GM12878 (cell line): ENCODE measurements at regions not wholly inside any gene's neighbourhood (a gene's known extent, or its start where the extent isn't known, plus 50 kb on each side); places are given as distances from the start of the nearest gene placed in this dataset.

Source experiments
- ATF7 ChIP-seq: fragments of 450-650 bp; IDR thresholded peaks from 2 replicates; pipeline ENCODE4 v1.6.1; 2016; ENCODE audit warnings: low read depth, mild to moderate bottlenecking
- CBX3 ChIP-seq: fragments of 200-600 bp; sonication (generic); IDR thresholded peaks from 2 replicates; pipeline ENCODE4 v1.6.1; 2016; ENCODE audit warnings: low read depth, borderline replicate concordance
- CEBPB ChIP-seq, 2 experiments: fragments of 150-350 bp in 1 of 2; IDR thresholded peaks; 2 replicates each; pipeline ENCODE4 v1.6.1; 2012 to 2014; ENCODE audit warnings: low read depth in 2 of 2, low read length in 2 of 2, borderline replicate concordance in 1 of 2, inconsistent platforms in 1 of 2
- CHD1 ChIP-seq: IDR thresholded peaks from 2 replicates; pipeline ENCODE4 v1.6.1; 2012; ENCODE audit warnings: low read depth, low read length, improper control_type of control experiment
- CHD2 ChIP-seq: IDR thresholded peaks from 2 replicates; pipeline ENCODE4 v1.6.1; 2011; ENCODE audit warnings: low read depth, low read length, improper control_type of control experiment, borderline replicate concordance
- EED ChIP-seq: sonication (generic); IDR thresholded peaks from 2 replicates; pipeline ENCODE4 v1.6.1; 2016; ENCODE audit warnings: antibody characterized with exemption, low read depth
- EGR1 ChIP-seq, 2 experiments: IDR thresholded peaks; 1 replicate in 1 of 2; 2 replicates in 1 of 2; pipeline ENCODE4 v1.6.1; 2011 to 2012; ENCODE audit warnings: low read depth in 2 of 2, low read length in 2 of 2, borderline replicate concordance in 1 of 2, mild to moderate bottlenecking in 1 of 2, moderate library complexity in 1 of 2
- EP300 ChIP-seq, 2 experiments: fragments of 150-350 bp in 1 of 2; IDR thresholded peaks; 2 replicates each; pipeline ENCODE4 v1.6.1; 2011 to 2012; ENCODE audit warnings: low read depth in 2 of 2, low read length in 2 of 2, borderline replicate concordance in 1 of 2, improper control_type of control experiment in 1 of 2, inconsistent platforms in 1 of 2; ENCODE audit not compliant: control insufficient read depth in 1 of 2
- GATAD2B ChIP-seq: fragments of 450-650 bp; conservative IDR thresholded peaks from 2 replicates; pipeline ENCODE4 v1.6.1; 2017; ENCODE audit warnings: low read depth, mild to moderate bottlenecking, moderate library complexity
- IKZF2 ChIP-seq, 2 experiments: fragments of 450-650 bp; IDR thresholded peaks; 2 replicates each; pipeline ENCODE4 v1.6.1; 2017; ENCODE audit warnings: mild to moderate bottlenecking in 2 of 2, moderate library complexity in 2 of 2
- IRF4 ChIP-seq: IDR thresholded peaks from 2 replicates; pipeline ENCODE4 v1.6.1; 2011; ENCODE audit warnings: low read depth, low read length
- KAT2A ChIP-seq: conservative IDR thresholded peaks from 2 replicates; pipeline ENCODE4 v1.6.1; 2011; ENCODE audit warnings: low read depth, low read length; ENCODE audit not compliant: control insufficient read depth
- MEF2A ChIP-seq: IDR thresholded peaks from 2 replicates; pipeline ENCODE4 v1.6.1; 2011; ENCODE audit warnings: low read depth, mild to moderate bottlenecking, low read length, moderate library complexity; ENCODE audit not compliant: insufficient read depth
- MEF2B ChIP-seq: fragments of 450-650 bp; IDR thresholded peaks from 2 replicates; pipeline ENCODE4 v1.6.1; 2018; ENCODE audit warnings: mild to moderate bottlenecking, moderate library complexity; ENCODE audit not compliant: partially characterized antibody, poor library complexity, severe bottlenecking
- NBN ChIP-seq: fragments of 450-650 bp; IDR thresholded peaks from 2 replicates; pipeline ENCODE4 v1.6.1; 2016
- PAX5 ChIP-seq: IDR thresholded peaks from 2 replicates; pipeline ENCODE4 v1.6.1; 2011; ENCODE audit warnings: low read depth, low read length, borderline replicate concordance
- RAD21 ChIP-seq: IDR thresholded peaks from 2 replicates; pipeline ENCODE4 v1.6.1; 2011; ENCODE audit warnings: mild to moderate bottlenecking, low read depth, low read length, moderate library complexity; ENCODE audit not compliant: insufficient read depth
- RUNX3 ChIP-seq: IDR thresholded peaks from 2 replicates; pipeline ENCODE4 v1.6.1; 2012; ENCODE audit warnings: low read length, inconsistent platforms
- SP1 ChIP-seq: IDR thresholded peaks from one replicate; pipeline ENCODE4 v1.6.1; 2011; ENCODE audit warnings: low read depth, low read length
- TCF3 ChIP-seq: IDR thresholded peaks from 2 replicates; pipeline ENCODE4 v1.6.1; 2012; ENCODE audit warnings: low read depth, mild to moderate bottlenecking, low read length, borderline replicate concordance; ENCODE audit not compliant: insufficient read depth
- ZSCAN29 ChIP-seq: fragments of 450-650 bp; IDR thresholded peaks from 2 replicates; pipeline ENCODE4 v1.6.1; 2017; ENCODE audit warnings: mild to moderate bottlenecking, moderate library complexity
- TF ChIP-seq, protein P1 (sequence below), 3 experiments: IDR thresholded peaks in 2 of 3; conservative IDR thresholded peaks in 1 of 3; 2 replicates each; pipeline ENCODE4 v1.5.1; 2011; ENCODE audit warnings: low read depth in 3 of 3, low read length in 3 of 3, mild to moderate bottlenecking in 3 of 3, control low read depth in 2 of 3, moderate library complexity in 2 of 3, inconsistent platforms in 1 of 3, mixed read lengths in 1 of 3; ENCODE audit not compliant: control insufficient read depth in 2 of 3, insufficient read depth in 1 of 3; ENCODE audit errors: extremely low read depth in 1 of 3
- TF ChIP-seq, protein P2 (sequence below): fragments of 450-650 bp; IDR thresholded peaks from 2 replicates; pipeline ENCODE4 v1.6.1; 2017; ENCODE audit warnings: mild to moderate bottlenecking, low read depth, inconsistent platforms; ENCODE audit not compliant: poor library complexity, severe bottlenecking
- TF ChIP-seq, protein P3 (sequence below): fragments of 450-650 bp; IDR thresholded peaks from 2 replicates; pipeline ENCODE4 v1.6.1; 2018; ENCODE audit warnings: mild to moderate bottlenecking, low read depth, moderate library complexity; ENCODE audit not compliant: partially characterized antibody

DNA sequence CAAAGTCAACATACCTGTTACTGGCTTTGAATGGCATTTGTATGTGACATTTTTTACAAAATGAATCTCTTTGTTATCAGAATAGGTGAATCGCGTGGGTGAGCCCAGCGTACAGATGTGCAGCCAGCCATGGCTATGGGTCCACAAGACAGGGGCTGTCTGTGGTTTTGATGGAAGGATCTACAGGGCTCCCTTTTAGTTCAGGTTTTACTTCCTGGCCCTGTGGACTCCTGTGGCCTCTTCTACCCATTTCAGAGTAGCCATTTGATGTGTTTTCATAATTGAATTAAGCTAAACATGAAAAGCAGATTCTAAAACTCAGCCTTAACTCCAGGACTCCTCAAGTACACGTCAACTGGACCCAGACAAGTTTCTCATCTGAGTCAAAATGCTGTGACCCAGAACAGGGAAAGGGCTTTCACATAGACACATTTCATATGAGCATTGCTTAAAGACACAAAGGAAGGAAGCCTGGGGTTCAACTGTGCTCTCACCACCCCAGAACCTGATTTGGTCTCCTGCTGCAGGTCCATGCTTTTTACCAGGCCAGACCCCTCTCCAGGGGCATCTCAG lies 105.3 kb upstream of the NAA20 start (continued):
- peak; percentile 96 for TF ChIP-seq PAX5
- TF ChIP-seq MEF2B: peak; percentile 13
- no peak for TF ChIP-seq CHD1
- peak in 1 of 2 experiments; percentile 57; a peak in 1 of 4 replicates for TF ChIP-seq CEBPB (IDR thresholded peaks at IDR 0.05; ENCODE audit: borderline replicate concordance in 1 of 2, low read depth in 2 of 2, low read length in 2 of 2)
- peak; percentile 14 for TF ChIP-seq SP1
- TF ChIP-seq EGR1 (IDR thresholded peaks at IDR 0.05; ENCODE audit: borderline replicate concordance in 1 of 2, low read depth in 2 of 2, low read length in 2 of 2): peak in 1 of 2 experiments; percentile 81; a peak in 1 of 3 replicates
- TF ChIP-seq CBX3: no peak
- TF ChIP-seq IKZF2 (IDR thresholded peaks at IDR 0.05): peak; percentile 52 to 64; a peak in 2 of 4 replicates
- peak; percentile 18; the same call in 1 of the 2 replicates for TF ChIP-seq GATAD2B
- TF ChIP-seq IRF4: 0 out of 2 replicates have a peak, but pooled peaks have one; percentile 28
- TF ChIP-seq, protein P1, sequence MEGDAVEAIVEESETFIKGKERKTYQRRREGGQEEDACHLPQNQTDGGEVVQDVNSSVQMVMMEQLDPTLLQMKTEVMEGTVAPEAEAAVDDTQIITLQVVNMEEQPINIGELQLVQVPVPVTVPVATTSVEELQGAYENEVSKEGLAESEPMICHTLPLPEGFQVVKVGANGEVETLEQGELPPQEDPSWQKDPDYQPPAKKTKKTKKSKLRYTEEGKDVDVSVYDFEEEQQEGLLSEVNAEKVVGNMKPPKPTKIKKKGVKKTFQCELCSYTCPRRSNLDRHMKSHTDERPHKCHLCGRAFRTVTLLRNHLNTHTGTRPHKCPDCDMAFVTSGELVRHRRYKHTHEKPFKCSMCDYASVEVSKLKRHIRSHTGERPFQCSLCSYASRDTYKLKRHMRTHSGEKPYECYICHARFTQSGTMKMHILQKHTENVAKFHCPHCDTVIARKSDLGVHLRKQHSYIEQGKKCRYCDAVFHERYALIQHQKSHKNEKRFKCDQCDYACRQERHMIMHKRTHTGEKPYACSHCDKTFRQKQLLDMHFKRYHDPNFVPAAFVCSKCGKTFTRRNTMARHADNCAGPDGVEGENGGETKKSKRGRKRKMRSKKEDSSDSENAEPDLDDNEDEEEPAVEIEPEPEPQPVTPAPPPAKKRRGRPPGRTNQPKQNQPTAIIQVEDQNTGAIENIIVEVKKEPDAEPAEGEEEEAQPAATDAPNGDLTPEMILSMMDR (IDR thresholded peaks at IDR 0.05 in 2 of 3, conservative IDR thresholded peaks at IDR 0.05 in 1 of 3; ENCODE audit: control insufficient read depth in 2 of 3, extremely low read depth in 1 of 3, insufficient read depth in 1 of 3, low read depth in 3 of 3, low read length in 3 of 3): no peak
- TF ChIP-seq MEF2A: 0 out of 2 replicates have a peak, but pooled peaks have one; percentile 28
- TF ChIP-seq, protein P2, sequence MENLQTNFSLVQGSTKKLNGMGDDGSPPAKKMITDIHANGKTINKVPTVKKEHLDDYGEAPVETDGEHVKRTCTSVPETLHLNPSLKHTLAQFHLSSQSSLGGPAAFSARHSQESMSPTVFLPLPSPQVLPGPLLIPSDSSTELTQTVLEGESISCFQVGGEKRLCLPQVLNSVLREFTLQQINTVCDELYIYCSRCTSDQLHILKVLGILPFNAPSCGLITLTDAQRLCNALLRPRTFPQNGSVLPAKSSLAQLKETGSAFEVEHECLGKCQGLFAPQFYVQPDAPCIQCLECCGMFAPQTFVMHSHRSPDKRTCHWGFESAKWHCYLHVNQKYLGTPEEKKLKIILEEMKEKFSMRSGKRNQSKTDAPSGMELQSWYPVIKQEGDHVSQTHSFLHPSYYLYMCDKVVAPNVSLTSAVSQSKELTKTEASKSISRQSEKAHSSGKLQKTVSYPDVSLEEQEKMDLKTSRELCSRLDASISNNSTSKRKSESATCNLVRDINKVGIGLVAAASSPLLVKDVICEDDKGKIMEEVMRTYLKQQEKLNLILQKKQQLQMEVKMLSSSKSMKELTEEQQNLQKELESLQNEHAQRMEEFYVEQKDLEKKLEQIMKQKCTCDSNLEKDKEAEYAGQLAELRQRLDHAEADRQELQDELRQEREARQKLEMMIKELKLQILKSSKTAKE: peak; percentile 41
- no peak for TF ChIP-seq KAT2A
- 0 out of 2 replicates have a peak, but pooled peaks have one; percentile 4 for TF ChIP-seq RAD21
- no peak for TF ChIP-seq CHD2
- peak; percentile 95 for TF ChIP-seq RUNX3
- TF ChIP-seq NBN: no peak
- peak; percentile 40; the same call in 1 of the 2 replicates for TF ChIP-seq ATF7
- peak; percentile 82 for TF ChIP-seq EED
- TF ChIP-seq TCF3: 0 out of 2 replicates have a peak, but pooled peaks have one; percentile 22
- TF ChIP-seq, protein P3, sequence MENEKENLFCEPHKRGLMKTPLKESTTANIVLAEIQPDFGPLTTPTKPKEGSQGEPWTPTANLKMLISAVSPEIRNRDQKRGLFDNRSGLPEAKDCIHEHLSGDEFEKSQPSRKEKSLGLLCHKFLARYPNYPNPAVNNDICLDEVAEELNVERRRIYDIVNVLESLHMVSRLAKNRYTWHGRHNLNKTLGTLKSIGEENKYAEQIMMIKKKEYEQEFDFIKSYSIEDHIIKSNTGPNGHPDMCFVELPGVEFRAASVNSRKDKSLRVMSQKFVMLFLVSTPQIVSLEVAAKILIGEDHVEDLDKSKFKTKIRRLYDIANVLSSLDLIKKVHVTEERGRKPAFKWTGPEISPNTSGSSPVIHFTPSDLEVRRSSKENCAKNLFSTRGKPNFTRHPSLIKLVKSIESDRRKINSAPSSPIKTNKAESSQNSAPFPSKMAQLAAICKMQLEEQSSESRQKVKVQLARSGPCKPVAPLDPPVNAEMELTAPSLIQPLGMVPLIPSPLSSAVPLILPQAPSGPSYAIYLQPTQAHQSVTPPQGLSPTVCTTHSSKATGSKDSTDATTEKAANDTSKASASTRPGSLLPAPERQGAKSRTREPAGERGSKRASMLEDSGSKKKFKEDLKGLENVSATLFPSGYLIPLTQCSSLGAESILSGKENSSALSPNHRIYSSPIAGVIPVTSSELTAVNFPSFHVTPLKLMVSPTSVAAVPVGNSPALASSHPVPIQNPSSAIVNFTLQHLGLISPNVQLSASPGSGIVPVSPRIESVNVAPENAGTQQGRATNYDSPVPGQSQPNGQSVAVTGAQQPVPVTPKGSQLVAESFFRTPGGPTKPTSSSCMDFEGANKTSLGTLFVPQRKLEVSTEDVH: no peak
- TF ChIP-seq ZSCAN29: no peak
- 0 out of 4 replicates have a peak, but pooled peaks of 1 of the 2 experiments have one; percentile 27 for TF ChIP-seq EP300 (IDR thresholded peaks at IDR 0.05; ENCODE audit: borderline replicate concordance in 1 of 2, control insufficient read depth in 1 of 2, low read depth in 2 of 2, low read length in 2 of 2)
